ENCODE measurements at regions not wholly inside any gene's neighbourhood (a gene's known extent, or its start where the extent isn't known, plus 50 kb on each side); places are given as distances from the start of the nearest gene placed in this dataset.
"Not testable (repeated sequence)": the region's sequence is repeated elsewhere in the genome, so short reads cannot be mapped to it uniquely, and the experiment has no call there.

DNA sequence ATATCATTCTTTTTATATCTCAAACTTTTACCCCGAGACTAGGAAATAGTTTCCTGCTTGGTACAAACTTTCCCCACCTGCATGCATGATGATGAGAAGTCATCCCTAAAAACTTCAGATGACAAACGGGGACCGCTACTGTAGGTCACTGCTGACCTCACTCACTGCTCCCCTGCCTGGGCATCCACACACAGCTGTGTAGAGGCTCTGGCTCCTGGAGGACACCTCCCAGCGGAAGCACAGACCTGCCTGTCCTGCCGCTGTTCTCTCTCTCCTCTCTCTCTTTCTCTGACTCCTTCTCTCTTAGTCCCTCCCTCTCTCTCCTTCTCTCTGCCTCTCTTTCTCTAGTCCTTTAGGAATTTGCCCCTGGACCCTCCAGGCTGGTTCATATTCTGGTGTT, 202.9 kb upstream of the PITRM1 start:
- H3K27me3 ChIP-seq (ENCODE audit: insufficient read depth, poor library complexity, severe bottlenecking) = no peaks in the 10 kb centered on the region
- no peak overlapping the region for H3K27ac ChIP-seq (replicated peaks)
- DNase-seq (ENCODE audit: low read depth in 1 of 2, low spot score in 1 of 2) = no peak
- no peak for TF ChIP-seq POLR2AphosphoS5 (IDR thresholded peaks at IDR 0.05; ENCODE audit: low read depth)
- TF ChIP-seq GABPA (IDR thresholded peaks at IDR 0.05; ENCODE audit: low read depth) = no peak
- no peak for TF ChIP-seq SPI1 (IDR thresholded peaks at IDR 0.05; ENCODE audit: borderline replicate concordance, low read depth)
- TF ChIP-seq, protein P1, sequence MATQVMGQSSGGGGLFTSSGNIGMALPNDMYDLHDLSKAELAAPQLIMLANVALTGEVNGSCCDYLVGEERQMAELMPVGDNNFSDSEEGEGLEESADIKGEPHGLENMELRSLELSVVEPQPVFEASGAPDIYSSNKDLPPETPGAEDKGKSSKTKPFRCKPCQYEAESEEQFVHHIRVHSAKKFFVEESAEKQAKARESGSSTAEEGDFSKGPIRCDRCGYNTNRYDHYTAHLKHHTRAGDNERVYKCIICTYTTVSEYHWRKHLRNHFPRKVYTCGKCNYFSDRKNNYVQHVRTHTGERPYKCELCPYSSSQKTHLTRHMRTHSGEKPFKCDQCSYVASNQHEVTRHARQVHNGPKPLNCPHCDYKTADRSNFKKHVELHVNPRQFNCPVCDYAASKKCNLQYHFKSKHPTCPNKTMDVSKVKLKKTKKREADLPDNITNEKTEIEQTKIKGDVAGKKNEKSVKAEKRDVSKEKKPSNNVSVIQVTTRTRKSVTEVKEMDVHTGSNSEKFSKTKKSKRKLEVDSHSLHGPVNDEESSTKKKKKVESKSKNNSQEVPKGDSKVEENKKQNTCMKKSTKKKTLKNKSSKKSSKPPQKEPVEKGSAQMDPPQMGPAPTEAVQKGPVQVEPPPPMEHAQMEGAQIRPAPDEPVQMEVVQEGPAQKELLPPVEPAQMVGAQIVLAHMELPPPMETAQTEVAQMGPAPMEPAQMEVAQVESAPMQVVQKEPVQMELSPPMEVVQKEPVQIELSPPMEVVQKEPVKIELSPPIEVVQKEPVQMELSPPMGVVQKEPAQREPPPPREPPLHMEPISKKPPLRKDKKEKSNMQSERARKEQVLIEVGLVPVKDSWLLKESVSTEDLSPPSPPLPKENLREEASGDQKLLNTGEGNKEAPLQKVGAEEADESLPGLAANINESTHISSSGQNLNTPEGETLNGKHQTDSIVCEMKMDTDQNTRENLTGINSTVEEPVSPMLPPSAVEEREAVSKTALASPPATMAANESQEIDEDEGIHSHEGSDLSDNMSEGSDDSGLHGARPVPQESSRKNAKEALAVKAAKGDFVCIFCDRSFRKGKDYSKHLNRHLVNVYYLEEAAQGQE (IDR thresholded peaks at IDR 0.05; ENCODE audit: insufficient replicate concordance, low read depth) = no peak
- TF ChIP-seq, protein P2, sequence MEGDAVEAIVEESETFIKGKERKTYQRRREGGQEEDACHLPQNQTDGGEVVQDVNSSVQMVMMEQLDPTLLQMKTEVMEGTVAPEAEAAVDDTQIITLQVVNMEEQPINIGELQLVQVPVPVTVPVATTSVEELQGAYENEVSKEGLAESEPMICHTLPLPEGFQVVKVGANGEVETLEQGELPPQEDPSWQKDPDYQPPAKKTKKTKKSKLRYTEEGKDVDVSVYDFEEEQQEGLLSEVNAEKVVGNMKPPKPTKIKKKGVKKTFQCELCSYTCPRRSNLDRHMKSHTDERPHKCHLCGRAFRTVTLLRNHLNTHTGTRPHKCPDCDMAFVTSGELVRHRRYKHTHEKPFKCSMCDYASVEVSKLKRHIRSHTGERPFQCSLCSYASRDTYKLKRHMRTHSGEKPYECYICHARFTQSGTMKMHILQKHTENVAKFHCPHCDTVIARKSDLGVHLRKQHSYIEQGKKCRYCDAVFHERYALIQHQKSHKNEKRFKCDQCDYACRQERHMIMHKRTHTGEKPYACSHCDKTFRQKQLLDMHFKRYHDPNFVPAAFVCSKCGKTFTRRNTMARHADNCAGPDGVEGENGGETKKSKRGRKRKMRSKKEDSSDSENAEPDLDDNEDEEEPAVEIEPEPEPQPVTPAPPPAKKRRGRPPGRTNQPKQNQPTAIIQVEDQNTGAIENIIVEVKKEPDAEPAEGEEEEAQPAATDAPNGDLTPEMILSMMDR (IDR thresholded peaks at IDR 0.05; ENCODE audit: insufficient read depth, low read length) = no peak
- H3K4me3 ChIP-seq (replicated peaks; ENCODE audit: insufficient read depth, low read length) = no peak overlapping the region

DNA sequence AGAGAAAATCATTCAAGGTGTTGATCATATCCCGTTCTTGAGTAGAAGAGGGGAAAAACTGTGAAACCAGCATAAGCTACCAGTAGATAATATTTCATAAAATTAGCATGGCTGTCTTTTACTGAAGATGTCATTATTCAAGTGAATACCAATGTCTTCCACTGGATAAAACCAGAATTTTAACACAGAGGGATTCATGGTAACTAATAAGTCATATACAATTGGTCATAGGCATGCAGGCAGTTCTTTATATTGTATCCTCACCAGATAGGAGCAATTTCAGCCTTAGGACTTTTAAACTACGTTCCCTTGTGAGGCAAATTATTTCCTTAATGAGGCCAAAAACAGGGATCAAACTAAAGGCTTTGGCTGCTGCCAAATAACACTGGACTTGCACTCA, 202.3 kb upstream of the PITRM1 start:
- Histone ChIP-seq H3K4me3 (replicated peaks; ENCODE audit: insufficient read depth, low read length) (no peak overlapping the region), H3K27ac (replicated peaks) (no peak overlapping the region), H3K27me3 (ENCODE audit: insufficient read depth, poor library complexity, severe bottlenecking) (no peaks in the 10 kb centered on the region)
- TF ChIP-seq GABPA (IDR thresholded peaks at IDR 0.05; ENCODE audit: low read depth) = no peak
- TF ChIP-seq, protein P1 (IDR thresholded peaks at IDR 0.05; ENCODE audit: insufficient replicate concordance, low read depth) = no peak
- no peak for TF ChIP-seq POLR2AphosphoS5 (IDR thresholded peaks at IDR 0.05; ENCODE audit: low read depth)
- TF ChIP-seq SPI1 (IDR thresholded peaks at IDR 0.05; ENCODE audit: borderline replicate concordance, low read depth) = no peak
- TF ChIP-seq, protein P2 (IDR thresholded peaks at IDR 0.05; ENCODE audit: insufficient read depth, low read length) = no peak
- DNase-seq (ENCODE audit: low read depth in 1 of 2, low spot score in 1 of 2) = no peak

DNA sequence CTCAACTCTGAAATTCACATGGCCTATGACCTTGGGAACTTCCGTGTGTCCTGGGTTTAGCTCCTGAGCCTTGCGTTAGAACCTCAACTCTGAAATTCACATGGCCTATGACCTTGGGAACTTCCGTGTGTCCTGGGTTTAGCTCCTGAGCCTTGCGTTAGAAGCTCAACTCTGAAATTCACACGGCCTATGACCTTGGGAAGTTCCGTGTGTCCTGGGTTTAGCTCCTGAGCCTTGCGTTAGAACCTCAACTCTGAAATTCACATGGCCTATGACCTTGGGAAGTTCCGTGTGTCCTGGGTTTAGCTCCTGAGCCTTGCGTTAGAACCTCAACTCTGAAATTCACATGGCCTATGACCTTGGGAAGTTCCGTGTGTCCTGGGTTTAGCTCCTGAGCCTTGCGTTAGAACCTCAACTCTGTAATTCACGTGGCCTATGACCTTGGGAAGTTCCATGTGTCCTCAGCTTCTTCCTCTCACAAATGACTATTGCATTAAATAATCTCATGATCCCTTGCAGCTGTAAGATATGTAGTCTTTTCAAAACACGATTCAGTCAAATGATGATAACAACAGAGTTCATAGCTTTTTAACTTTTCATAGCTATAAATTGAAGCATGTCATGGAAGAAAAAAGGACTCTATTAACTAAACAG, 200.9 kb upstream of the PITRM1 start:
- H3K4me3 ChIP-seq (replicated peaks; ENCODE audit: insufficient read depth, low read length); H3K27me3 ChIP-seq (ENCODE audit: insufficient read depth, poor library complexity, severe bottlenecking); H3K27ac ChIP-seq (replicated peaks); DNase-seq (ENCODE audit: low read depth in 1 of 2, low spot score in 1 of 2): not testable (repeated sequence)

DNA sequence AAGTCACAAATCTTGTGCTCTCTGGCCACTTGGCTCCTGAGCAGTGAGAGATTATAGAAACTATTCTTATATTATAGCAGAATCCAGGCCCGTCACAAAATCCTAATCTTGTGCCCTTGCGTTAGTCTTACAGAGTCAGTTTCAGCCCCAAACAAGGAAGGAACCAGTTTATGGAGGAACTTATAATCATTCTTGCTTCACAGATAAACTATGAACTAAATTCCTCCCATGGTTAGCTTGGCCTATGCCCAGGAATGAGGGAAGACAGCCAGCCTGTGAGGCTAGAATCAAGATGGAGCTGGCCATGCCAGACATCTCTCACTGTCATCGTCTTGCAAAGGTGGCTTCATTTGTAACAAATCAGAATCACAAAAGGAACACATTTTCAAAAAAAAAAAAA, 199.7 kb upstream of the PITRM1 start:
- no peak overlapping the region for H3K4me3 ChIP-seq (replicated peaks; ENCODE audit: insufficient read depth, low read length)
- no peaks in the 10 kb centered on the region for H3K27me3 ChIP-seq (ENCODE audit: insufficient read depth, poor library complexity, severe bottlenecking)
- TF ChIP-seq SPI1 (IDR thresholded peaks at IDR 0.05; ENCODE audit: borderline replicate concordance, low read depth) = no peak
- no peak for TF ChIP-seq POLR2AphosphoS5 (IDR thresholded peaks at IDR 0.05; ENCODE audit: low read depth)
- TF ChIP-seq, protein P1 (IDR thresholded peaks at IDR 0.05; ENCODE audit: insufficient replicate concordance, low read depth) = no peak
- TF ChIP-seq GABPA (IDR thresholded peaks at IDR 0.05; ENCODE audit: low read depth) = no peak
- TF ChIP-seq, protein P2 (IDR thresholded peaks at IDR 0.05; ENCODE audit: insufficient read depth, low read length) = no peak
- H3K27ac ChIP-seq (replicated peaks) = no peak overlapping the region
- DNase-seq (ENCODE audit: low read depth in 1 of 2, low spot score in 1 of 2) = no peak

DNA sequence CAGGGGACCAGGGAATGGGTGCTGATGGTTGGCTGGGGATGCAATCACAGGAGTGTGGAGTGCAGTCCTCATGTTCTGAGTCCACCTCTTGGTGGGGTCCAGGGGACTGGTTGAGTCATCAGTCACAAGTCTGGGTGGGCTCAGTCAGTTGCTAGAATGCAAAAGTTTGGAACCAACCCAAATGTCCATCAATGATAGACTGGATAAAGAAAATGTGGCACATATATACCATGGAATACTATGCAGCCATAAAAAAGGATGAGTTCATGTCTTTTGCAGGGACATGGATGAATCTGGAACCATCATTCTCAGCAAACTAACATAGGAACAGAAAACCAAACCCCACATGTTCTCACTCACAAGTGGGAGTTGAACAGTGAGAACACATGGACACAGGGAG, 199.0 kb upstream of the PITRM1 start:
- H3K4me3 ChIP-seq (replicated peaks; ENCODE audit: insufficient read depth, low read length); H3K27ac ChIP-seq (replicated peaks); DNase-seq (ENCODE audit: low read depth in 1 of 2, low spot score in 1 of 2); H3K27me3 ChIP-seq (ENCODE audit: insufficient read depth, poor library complexity, severe bottlenecking): not testable (repeated sequence)
